ENCODE measurements at regions not wholly inside any gene's neighbourhood (a gene's known extent, or its start where the extent isn't known, plus 50 kb on each side); places are given as distances from the start of the nearest gene placed in this dataset.
"Not testable (repeated sequence)": the region's sequence is repeated elsewhere in the genome, so short reads cannot be mapped to it uniquely, and the experiment has no call there.

DNA sequence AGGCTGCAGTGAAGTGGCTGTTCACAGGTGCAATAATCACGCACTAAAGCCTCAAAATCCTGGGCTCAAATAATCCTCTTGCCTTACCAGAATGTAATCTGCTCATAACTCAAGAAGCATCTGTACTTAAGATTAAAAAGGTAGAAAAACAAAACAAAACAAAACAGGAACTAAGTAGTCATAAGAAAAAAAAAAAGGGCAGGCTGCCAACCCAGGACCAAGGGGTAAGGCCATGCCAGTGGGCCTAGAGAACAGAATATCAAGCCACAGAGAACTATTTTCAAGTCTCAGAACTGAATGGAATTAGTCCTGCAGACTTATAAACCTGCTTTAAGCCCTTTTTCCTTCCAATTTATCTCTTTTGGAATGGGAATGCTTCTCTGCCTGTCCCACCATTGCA, 64.8 kb upstream of the TBC1D3K start:
- no peak for DNase-seq (ENCODE audit: low read depth in 2 of 2)

DNA sequence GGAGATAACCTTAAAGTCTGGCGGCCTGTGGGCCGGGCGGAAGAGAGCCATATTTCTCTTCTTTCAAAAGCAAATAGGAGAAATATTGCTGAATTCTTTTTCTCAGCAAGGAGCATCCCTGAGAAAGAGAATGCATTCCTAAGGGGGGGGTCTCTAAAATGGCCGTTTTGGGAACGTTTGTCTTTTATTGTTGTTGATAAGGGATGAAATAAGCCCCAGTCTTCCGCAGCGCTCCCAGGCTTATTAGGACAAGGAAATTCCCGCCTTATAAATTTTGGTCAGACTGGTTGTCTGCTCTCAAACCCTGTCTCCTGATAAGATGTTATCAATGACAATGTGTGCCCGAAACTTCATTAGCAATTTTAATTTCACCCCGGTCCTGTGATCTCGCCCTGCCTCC, 65.8 kb upstream of the TBC1D3K start:
- not testable (repeated sequence) for DNase-seq (ENCODE audit: low read depth in 2 of 2)

DNA sequence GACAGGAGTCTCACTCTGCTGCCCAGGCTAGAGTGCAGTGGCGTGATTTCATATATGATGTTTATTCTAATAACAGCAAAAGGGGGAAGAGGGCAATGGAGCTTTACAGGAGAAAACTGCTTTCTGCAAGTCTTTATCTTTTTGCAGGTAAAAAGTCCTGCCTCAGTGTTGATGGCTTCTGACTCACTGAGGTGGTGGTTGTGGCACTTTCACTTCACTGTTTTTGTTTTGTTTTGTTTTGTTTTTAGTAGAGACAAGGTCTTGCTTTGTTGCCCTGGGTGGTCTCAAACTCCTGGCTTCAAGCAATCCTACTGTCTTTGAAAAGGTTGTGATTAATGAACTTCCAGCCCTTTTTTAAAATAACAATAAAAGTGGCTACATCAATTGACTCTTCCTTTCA, 68.0 kb upstream of the TBC1D3K start:
- DNase-seq (ENCODE audit: low read depth in 2 of 2), result no peak

DNA sequence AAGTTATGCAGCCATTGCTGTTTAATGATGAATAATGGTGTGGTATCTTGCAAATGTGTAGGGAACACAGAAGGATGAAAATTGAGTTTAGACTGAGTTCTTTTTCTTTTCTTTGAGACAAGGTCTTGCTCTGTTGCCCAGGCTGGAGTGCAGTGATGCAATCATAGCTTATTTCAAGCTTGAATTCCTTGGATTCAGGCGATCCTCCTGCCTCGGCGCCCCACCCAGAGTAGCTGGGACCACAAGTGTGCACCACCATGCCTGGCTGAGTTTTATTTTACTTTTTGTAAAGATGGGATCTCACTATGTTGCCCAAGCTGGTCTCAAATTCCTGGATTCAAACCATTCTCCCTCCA, 74.6 kb upstream of the TBC1D3K start:
- no peak for DNase-seq (ENCODE audit: low read depth in 2 of 2)

DNA sequence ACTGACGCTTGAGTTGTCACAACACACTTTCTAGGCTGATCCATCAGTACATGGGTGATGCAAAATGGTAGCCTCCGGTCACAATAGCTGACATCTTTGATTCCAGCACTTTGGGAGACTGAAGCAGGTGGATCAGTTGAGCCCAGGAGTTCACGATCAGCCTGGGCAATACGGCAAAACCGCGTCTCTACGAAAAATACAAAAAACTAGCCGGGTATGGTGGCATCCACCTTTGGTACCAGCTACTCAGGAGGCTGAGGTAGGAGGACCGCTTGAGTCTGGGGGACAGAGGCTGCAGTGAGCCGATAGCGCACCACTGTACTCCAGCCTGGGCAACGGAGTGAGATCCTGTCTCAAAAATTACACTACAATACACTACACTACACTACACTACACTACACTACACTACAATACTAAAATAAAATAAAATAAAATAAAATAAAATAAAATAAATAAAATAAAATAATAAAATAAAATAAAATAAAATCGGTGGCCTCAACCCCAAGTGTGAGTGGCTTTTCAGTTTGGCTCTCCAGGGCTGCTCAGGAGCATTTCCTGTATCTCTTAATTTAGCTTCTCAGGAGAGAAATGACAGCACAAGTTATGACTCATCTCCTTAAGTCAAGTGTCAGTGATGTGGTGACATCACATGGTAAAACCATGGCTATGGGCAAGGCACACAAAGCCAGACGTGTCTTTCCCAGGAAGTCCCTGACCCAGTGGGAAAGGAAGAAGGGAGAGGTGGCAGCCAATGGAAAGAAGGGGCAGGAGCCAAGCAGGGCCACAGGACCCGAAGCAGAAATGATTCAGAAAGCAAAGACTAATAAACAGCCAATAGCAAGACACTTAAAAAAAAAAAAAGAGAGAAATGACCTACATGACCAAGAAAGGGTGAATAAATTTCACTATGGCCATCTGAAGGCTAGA, 75.3 kb upstream of the TBC1D3K start:
- DNase-seq (ENCODE audit: low read depth in 2 of 2), result no peak

DNA sequence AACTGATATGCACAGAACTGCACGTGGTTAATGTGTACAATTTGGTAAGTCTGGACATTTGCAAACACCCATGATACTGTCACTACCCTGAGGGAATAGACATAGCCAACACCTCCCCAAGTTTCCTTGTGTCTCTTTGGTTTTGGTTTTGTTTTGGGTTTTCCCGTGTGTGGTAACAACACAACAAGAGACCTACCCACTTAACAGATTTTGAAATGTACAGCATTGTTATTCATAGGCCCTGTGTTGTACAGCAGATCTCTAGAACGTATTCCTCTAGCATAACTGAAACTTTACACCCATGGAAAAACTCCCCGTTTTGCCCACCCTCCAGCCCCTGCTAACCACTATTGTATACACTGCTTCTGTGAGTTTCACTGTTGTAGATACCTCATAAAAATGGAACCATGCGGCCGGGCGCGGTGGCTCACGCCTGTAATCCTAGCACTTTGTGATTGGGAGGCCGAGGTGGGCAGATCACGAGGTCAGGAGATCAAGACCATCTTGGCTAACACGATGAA, 76.3 kb upstream of the TBC1D3K start:
- peak in 1 of 2 donors; percentile 14 for DNase-seq (ENCODE audit: low read depth in 2 of 2)

DNA sequence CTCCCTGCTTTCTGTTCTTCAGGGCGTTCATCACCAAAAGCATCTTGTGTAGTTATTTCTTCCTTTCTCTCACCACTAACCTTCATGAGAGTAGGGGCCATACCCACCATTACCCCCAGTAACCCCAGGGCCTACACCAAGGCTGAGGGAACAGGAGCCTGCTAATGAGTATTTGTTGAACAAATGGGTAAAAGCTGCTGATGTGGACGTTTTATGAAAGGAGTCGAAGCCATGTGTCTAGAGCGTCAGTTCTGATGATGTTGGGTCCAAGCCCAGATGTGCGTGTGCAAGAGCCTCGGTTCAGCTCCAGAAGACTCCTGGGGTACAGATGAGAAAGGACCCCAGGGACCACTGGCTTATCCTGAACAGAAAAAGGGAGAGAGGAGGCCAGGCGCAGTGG, 77.1 kb upstream of the TBC1D3K start:
- DNase-seq (ENCODE audit: low read depth in 2 of 2), result no peak

DNA sequence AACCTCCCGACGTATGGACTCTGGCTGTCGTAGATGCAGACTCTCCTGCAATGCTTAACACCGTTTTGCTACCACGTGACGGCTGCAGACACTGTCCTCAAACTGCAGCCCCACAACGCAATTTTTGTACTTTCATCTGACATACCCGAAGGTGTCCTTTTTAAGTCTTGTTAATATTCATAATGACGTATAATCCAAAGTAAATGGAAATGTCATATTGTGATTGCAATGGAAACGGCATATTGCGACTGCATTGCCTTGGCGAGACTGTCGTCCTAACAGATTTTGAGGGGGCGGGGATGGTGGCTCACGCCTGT, 79.3 kb upstream of the TBC1D3K start:
- DNase-seq (ENCODE audit: low read depth in 2 of 2), result no peak

DNA sequence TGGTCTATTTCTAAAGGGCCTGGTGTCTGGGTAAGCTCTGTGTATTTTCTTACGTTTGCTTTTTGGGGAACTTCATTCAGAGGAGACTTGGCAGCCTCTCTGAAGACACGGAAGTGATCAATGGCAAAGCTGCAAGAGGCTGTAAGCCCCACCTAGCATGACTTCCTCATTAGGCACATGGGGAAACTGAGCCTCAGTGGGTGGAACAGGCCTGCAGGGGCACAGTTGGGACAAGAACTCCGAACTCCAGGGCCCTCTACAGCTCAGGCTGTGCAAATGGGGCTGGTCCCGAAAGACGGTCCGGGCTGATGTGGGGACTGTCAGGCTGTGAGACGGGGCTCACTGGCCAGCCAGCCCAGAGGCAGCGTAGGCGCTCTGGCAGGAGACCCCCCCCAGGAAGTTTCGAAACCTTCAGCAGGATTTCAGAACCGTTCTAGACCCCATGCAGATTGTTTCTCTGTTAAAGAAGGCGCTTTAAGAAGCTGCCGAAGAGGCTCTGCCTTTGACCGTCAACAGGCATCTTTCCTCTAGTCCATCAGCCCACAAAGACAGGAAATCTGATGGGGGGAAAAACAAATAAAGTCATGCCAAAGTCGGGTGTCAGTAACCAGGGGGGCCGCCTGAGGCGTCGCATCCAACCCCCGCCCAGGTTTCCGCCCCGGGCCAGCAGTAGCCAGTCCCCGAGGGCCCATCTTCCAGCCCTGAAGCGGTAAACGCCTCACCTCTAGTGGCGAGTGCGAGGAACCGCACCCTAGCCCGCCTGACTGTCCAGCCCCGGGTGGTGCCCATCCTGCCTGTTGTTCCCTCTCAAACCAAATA, 79.8 kb upstream of the TBC1D3K start:
- DNase-seq (ENCODE audit: low read depth in 2 of 2), result peak; percentile 44 to 49

DNA sequence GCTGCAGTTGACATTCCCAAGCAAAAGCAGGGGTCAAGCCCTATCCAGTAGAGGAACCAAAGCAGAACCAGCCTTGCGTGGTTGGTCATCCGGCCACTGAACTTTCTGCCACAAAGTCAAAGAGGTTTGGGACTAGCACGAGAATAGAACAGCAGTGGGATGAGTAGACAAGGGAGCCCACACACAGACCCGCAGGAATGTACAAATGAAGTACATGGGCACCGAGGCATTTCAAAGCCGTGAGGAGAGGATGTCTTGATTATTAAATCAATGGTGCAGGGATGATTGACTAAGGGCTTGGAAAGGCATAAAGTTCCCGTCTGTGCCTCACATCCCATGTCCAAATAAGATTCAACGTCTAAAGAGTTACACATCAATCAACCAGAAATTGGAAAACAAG, 81.8 kb upstream of the TBC1D3K start:
- no peak for DNase-seq (ENCODE audit: low read depth in 2 of 2)

DNA sequence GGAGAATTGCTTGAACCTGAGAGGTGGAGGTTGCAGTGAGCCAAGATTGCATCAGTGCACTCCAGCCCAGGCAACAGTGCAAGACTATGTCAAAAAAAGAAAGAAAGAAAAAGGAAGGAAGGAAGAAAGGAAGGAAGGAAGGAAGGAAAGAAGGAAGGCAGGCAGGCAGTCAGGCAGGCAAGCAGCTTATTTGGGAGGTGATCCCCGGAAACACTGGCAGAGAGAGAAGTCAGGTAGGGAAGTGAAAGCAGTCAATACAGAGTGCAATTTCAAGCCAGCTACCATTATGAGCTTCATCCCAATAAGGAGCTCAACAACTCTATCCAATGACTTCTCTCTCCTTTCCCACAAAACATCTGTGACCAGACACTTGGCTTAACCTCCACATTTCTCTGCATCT, 83.0 kb upstream of the TBC1D3K start:
- no peak for DNase-seq (ENCODE audit: low read depth in 2 of 2)

DNA sequence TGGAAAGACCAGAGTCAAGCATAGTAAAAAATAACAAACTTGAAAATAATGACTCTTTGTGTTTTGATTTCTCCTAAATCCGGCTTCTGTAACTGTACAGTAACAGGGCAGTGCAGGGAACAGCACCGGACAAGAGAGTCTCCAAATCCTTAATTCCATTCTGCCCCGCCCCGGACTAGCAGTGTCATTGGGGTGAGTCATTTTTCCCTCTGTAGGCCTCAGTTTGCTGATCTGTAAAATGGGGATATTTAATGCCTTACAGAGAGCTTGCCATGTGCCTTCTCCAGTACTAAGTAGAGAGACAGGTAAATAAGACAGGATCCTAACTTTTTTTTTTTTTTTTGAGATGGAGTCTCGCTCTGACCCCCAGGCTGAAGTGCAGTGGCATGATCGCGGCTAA, 83.6 kb upstream of the TBC1D3K start:
- DNase-seq (ENCODE audit: low read depth in 2 of 2), result no peak

DNA sequence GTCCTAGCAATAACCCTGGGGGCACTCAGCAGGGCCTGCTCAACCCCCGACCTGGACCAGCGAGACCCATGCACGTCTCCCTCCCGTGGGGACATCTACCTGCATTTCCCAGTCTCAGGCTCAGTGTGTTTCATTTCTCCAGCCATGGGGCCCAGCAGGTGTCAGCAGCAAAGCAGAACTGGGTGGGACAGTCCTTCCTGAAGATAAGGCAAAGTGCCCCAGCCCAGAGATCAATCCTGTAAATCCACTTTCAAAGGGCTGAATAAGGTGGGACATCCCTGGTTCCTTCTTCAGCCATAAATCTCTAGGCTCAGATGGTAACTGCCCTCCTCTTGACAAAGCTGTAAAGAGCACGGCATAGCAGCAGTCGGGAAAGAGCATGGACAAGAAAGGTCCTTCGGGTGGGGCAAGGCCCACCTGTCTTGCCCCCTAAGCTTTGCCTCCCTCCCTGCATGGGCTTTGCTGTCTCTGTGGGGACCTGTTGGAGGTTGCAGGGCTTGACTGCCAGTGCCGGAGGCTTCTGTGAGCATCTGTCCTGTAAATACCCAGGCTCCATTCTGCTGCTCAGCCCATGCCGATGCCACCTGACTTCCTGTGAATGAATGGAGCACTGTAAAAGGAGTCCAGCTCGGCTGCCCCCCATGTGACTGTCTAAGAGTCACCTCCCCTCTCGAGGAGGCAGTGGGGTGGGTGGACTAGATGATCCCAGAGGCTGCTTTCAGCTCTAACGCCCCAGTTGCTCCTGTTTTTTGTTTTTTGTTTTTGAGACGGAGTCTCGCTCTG, 84.8 kb upstream of the TBC1D3K start:
- no peak for DNase-seq (ENCODE audit: low read depth in 2 of 2)

DNA sequence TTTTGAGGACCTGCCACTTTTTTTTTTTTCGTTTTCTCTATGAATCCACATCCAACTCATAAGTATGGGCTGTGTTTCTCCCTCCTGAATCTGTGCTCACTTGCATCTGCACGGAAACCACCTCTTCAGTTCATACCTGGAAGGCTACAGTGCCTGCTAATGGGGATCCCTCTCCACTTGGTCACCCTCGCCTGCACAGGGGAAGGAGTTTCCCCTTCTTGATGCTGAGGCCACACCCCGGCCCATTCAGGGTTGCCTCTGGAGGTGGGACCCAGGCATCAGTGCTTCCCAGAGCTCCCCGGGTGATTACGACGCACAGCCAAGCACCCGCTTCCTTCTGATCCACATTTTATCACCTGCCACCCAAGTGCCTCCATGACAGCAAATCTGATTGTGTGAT, 85.9 kb upstream of the TBC1D3K start:
- no peak for DNase-seq (ENCODE audit: low read depth in 2 of 2)

DNA sequence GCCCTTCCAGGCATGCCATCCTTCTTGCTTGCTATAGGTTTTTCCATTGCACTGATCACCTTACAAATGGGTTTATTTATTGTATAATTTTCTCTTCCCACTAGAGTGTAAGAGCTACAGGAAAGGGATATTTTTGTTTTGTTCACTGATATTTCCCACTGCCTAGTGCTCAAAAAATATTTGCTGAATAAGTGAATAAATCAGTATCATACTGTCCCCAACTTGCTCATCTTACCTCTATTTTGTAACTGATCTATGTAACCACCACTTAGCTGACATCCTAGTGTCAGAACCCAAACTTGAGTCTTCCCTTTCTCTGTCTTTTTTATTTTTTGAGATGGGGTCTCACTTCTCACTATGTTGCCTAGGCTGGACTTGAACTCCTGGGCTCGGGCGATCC, 87.6 kb upstream of the TBC1D3K start:
- no peak for DNase-seq (ENCODE audit: low read depth in 2 of 2)

DNA sequence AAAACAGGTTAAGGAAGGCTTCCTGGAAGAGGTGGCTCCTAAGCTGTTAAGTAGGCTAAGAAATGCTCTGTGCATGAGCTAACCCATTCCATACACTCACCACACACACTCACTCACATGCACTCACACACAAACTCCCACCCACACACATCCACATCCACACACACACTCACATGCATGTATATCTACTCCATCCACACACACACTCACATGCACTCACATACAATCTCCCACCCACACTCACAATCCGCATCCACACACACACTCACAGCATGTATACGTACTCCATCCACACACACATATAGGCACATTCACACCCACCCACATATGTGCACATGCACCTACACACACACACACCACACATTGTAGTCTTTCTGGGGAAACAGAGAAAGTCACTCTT, 89.3 kb upstream of the HNF1B start:
- DNase-seq (ENCODE audit: low read depth in 2 of 2), result no peak

DNA sequence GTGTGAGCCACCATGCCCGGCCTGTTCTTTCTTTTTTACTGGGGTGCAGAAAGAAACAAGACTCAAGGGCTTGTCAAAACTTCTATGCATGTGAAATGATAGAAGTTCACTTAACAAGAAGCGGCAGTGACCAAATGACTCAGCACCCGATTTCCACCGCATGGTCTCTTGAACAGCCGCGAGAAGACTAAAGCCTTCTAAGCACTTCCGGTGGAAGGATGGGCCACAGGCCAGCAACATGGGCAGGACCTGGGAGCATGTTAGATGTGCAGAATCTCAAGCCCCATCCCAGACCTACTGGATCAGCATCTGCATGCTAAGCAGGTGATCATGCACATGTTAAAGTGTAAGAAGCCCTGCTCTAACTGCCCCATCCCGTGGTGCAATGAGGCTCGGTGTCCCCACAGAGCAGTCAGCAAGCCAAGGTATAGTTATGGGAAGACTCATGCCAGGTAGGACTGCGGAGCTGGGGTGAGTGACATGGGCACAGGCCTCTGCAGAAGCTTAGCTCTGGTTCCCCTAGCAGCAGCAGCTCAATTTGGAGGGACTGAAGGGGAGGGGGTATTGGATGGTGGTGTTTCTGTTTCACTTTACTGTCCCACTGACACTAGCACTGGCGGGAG, 88.5 kb upstream of the HNF1B start:
- peak; percentile 12 to 24 for DNase-seq (ENCODE audit: low read depth in 2 of 2)

DNA sequence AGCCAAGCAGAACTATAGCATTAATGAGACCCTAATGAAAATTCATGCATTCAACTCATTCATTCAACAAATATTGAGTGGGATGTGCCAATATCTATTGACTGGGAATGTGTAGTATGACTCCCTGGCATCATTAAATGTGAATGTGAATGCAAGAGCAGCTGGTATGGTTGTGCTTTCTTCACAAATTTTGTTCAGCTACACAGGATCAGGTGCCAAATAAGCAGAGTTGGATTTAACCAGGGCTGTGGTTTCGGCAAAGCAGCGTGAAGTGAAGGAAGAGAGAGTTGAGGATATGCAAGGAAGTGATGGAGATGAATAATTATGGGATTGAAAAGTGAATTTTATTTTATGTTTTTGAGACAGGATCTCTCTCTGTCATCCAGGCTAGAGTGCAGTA, 87.1 kb upstream of the HNF1B start:
- no peak for DNase-seq (ENCODE audit: low read depth in 2 of 2)

DNA sequence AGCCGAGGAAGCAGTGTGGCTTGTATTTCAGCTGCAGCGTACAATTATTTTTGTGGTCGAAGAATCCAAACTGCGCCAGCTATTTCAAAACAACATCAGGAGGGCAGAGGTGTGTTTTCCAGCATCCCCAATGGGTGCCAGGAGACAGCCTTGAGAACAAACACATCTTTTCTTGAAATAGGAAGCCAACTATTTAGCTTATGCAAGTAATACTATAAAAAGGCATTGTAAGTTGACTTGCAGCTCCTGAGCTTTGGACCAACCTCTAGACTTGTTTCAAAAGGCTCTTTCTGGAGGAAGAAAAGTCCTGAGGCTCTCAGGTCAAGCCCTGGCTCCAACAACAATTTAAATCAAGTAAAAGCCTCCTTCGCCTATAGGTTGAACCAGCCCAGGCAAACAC, 86.6 kb upstream of the HNF1B start:
- DNase-seq (ENCODE audit: low read depth in 2 of 2), result no peak

DNA sequence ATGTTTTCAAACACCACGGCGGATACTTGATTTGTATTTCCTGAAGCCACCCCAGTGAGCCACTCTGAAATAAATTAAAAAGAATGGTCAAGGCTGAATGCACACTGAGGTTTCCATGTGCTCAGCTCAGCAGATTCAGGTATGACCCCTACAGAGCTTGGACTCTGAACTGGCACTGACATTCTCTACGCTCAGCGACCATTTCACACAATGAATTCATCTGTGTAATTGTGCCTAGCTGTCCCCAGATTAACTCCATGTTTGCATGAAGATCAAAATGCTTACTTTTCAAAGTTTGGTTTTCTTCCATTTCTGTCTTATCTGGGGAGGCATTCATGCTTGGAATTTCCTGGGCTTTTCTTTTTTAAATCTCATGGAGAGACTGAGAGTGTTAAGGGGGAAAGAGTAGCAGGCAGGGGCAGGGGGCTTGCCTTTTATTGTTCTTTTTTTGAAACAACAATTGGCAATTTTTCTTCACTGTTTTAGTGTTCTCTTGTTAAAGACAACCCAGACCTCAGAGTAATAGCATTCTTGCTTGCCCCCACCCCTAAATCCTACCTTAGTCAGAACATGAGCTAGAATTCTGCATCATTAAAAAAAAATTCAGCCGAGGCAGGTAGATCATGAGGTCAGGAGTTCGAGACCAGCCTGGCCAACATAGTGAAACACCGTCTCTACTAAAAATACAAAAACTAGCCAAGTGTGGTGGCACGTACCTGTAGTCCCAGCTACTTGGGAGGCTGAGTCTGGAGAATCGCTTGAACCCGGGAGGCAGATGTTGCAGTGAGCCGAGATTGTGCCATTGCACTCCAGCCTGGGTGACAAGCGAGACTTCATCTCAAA, 85.5 kb upstream of the HNF1B start:
- DNase-seq (ENCODE audit: low read depth in 2 of 2), result no peak

DNA sequence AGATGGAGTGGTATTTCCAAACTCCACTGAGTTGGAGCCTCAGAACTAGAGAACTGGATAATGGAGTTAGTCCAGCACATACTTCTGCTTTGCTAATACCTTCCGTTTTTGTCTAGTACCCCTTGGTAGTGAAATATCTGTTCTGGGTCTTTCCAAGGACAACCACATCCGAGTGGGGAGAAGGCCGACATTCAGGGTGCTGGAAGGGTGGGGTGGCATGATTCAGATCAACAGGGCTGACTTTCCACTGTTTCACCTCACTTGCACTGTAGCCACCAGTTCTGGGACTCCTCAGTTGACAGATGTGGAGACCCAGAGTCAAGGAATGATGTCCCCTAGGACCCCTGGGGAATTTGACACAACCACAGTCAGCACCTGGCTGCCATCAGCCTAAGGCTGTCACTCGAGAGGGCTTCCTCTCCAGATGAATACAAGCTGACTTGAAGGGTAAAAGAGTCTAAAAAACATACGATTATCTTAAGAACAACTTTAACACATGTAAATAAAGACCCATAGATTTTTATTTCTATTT, 84.8 kb upstream of the HNF1B start:
- DNase-seq (ENCODE audit: low read depth in 2 of 2), result no peak

All from stimulated activated CD8-positive, alpha-beta memory T cell treated with anti-CD3 and anti-CD28 coated beads, Interleukin-2, amount 100 ng/mL, for 48 hours (primary cell).